ENCODE measurements at regions not wholly inside any gene's neighbourhood (a gene's known extent, or its start where the extent isn't known, plus 50 kb on each side); places are given as distances from the start of the nearest gene placed in this dataset.

DNA sequence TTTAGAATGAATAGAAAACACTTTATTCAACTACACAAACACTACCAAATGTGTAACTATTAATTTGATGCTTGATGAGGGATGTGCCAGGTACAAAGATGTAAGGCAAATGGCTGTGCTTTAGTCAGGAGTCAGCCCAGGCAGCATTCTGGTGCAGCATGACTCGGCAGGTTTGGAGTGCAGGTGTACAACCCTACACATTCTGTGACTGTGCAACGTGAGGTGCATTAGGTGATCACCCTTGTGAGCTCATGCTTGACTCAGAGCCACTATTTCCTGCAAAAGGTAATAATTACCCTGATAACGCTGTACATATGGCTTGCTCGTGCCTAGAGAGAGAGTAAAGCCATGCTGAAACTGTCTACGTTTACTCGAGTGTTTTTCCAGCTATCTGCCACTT, 288.7 kb upstream of the DSEL start:
- no peak for TF ChIP-seq ZFX (IDR thresholded peaks at IDR 0.05; ENCODE audit: borderline replicate concordance)
- TF ChIP-seq, protein P1, sequence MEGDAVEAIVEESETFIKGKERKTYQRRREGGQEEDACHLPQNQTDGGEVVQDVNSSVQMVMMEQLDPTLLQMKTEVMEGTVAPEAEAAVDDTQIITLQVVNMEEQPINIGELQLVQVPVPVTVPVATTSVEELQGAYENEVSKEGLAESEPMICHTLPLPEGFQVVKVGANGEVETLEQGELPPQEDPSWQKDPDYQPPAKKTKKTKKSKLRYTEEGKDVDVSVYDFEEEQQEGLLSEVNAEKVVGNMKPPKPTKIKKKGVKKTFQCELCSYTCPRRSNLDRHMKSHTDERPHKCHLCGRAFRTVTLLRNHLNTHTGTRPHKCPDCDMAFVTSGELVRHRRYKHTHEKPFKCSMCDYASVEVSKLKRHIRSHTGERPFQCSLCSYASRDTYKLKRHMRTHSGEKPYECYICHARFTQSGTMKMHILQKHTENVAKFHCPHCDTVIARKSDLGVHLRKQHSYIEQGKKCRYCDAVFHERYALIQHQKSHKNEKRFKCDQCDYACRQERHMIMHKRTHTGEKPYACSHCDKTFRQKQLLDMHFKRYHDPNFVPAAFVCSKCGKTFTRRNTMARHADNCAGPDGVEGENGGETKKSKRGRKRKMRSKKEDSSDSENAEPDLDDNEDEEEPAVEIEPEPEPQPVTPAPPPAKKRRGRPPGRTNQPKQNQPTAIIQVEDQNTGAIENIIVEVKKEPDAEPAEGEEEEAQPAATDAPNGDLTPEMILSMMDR (IDR thresholded peaks at IDR 0.05): no peak
- H3K27ac ChIP-seq: no peak overlapping the region

DNA sequence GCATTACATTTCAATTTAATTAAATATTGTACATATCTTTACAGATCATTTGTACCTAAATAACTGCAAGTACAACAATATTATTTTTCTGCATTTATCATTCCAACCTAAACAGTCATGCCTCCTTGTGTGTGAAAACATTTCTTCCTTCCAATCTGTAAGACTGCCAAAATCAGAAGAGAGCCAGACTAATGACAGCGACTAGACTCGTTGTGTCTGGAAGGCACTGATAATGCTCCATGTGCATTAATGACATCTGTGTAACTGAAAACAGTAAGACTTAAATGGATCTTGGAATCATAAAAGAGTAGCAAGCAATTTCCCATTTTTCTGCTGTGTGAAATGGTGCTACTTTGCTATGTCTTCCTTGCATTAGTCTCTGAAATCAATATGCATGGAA, 278.0 kb upstream of the DSEL start:
- TF ChIP-seq, protein P1 (IDR thresholded peaks at IDR 0.05): no peak
- no peak for TF ChIP-seq ZFX (IDR thresholded peaks at IDR 0.05; ENCODE audit: borderline replicate concordance)
- H3K27ac ChIP-seq: no peak overlapping the region

DNA sequence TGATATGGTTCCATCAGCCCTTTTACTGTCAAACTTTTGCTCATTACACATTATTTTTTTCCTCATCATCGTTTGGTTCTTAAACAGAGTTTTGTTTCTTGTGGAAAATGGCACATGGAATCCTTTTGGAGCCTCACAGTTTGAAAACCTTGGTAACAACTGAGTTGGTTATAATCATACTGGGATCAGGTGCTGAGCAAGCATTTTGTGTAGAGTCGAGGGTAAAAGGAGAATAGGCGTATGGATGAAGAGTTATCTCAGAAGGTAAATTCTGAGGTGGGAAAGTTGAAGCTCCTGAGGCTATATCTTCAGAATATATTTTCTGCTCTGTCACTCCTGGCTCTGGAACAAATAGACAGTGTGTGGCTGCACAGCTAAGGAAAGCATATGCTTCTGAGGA, 274.0 kb upstream of the DSEL start:
- TF ChIP-seq, protein P1 (IDR thresholded peaks at IDR 0.05): no peak
- TF ChIP-seq ZFX (IDR thresholded peaks at IDR 0.05; ENCODE audit: borderline replicate concordance): no peak
- H3K27ac ChIP-seq: no peak overlapping the region

DNA sequence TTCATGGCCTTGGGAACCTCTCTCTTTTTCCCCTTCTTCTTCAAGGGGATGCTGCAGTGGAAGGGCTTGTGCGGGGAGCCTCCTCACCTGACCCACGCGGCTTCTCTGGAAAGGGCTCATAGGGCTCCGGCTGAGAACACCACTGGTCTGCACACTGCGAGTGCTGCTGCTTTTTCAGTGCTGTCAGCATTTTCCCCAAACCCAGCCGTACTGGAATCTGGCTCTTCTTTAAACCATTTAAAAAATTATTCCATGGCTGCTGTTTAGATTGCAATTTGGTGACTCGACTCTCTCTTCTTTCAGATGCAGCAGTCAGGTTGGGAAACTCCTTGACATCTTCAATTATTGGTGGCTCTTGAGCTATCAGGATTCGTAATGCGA, 272.6 kb upstream of the DSEL start:
- no peak overlapping the region for H3K27ac ChIP-seq
- TF ChIP-seq, protein P1 (IDR thresholded peaks at IDR 0.05): no peak
- no peak for TF ChIP-seq ZFX (IDR thresholded peaks at IDR 0.05; ENCODE audit: borderline replicate concordance)

DNA sequence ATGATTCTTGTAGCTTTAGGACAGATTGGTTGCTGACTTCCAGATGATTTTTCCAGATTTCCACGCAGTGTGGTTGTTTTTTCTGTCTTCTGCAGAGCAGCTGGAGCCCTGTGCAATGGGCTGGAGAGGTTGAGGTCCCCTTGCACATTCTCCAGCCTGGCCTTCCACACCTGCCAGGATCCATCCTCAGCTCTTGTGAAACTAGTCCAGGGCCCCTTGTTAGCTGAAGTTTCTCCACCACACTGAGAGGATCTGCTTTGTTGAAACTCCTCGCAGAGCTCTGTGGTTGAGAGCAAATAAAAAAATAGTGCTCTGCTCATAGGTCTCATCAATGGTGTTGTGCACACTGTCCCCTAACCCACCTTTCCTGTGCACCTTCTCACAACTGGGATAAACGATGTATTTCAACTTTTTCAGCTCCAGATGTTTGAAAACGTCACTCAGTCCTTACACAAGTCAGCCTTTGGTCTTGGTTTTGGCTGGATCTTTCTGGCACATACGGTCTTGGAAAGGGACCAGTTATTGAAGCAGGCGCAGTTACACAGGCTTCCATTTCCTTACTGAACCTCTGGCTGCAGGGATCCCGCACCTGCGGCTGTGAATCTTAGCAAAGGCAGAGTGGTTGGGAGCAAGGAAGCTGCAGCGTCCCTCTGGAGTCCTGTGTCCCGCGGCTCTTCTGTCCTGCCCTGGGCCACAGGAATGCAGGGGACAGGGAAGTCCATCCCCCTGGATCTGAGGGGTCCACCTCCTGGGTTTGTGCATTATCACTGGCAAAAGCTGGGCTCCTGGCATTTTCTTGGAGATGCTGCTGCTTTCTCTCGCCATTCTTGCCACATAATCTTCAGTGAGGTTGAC, 272.0 kb upstream of the DSEL start:
- no peak overlapping the region for H3K27ac ChIP-seq
- TF ChIP-seq ZFX (IDR thresholded peaks at IDR 0.05; ENCODE audit: borderline replicate concordance): no peak
- TF ChIP-seq, protein P1 (IDR thresholded peaks at IDR 0.05): no peak

DNA sequence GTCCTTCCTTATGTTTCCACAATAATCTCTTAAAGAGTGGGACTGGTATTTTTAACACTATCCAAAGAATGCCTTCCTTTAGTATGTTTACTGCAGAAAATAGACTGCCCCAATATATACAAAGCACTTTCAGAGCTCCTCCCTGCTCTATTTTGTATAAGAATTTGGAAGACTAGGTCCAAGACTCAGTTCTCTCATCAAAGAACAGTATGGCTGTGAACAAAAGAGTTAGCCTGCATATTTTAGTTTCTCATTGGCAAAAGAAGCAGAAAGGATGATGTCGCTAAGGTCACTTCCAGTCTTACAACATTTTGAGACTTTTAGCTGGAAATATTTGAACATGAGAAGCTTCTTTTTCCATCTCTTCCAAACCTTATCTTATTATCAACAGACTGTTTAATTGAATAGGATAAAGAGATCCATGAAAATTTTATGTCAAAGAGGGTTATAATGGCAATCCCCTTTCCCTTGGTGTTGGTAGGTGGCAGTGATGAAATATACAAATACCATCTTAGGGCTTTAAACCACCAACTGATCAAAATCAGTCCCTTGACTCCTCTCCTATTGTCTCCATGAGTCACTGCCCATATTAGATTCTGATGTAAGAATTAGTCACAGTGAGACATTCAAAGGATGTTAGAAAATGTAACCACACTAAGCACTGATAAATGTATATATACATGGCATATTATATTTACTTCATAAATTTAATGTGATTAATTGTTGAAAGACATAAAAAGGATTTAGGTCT, 266.9 kb upstream of the DSEL start:
- TF ChIP-seq, protein P1 (IDR thresholded peaks at IDR 0.05): no peak
- TF ChIP-seq ZFX (IDR thresholded peaks at IDR 0.05; ENCODE audit: borderline replicate concordance): no peak
- H3K27ac ChIP-seq: no peak overlapping the region

DNA sequence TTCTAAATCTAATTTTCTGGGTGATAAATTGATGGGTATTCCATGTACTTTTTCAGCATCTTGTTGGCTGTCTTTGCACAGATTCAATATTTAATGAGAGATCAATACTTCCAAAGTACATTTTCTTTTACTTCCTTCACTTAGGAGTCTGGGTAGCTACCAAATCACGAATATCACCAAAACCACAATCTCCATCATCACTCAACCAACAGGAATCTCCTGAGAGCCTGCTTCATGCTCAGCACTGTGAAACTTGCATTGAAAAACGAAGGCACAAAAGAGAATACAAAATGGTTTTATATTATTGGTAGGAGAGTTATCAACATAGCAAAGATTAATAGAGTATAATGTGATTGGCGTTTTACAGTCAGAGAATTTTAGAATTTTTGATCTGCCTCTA, 261.5 kb upstream of the DSEL start:
- H3K27ac ChIP-seq: no peak overlapping the region
- TF ChIP-seq, protein P1 (IDR thresholded peaks at IDR 0.05): no peak
- TF ChIP-seq ZFX (IDR thresholded peaks at IDR 0.05; ENCODE audit: borderline replicate concordance): no peak
